OCI-M1 (cell line): ENCODE measurements at regions not wholly inside any gene's neighbourhood (a gene's known extent, or its start where the extent isn't known, plus 50 kb on each side); places are given as distances from the start of the nearest gene placed in this dataset.

Source experiments
- DNase-seq: peaks from one replicate; lab custom pipeline; 2025; lab: John Stamatoyannopoulos, UW

DNA sequence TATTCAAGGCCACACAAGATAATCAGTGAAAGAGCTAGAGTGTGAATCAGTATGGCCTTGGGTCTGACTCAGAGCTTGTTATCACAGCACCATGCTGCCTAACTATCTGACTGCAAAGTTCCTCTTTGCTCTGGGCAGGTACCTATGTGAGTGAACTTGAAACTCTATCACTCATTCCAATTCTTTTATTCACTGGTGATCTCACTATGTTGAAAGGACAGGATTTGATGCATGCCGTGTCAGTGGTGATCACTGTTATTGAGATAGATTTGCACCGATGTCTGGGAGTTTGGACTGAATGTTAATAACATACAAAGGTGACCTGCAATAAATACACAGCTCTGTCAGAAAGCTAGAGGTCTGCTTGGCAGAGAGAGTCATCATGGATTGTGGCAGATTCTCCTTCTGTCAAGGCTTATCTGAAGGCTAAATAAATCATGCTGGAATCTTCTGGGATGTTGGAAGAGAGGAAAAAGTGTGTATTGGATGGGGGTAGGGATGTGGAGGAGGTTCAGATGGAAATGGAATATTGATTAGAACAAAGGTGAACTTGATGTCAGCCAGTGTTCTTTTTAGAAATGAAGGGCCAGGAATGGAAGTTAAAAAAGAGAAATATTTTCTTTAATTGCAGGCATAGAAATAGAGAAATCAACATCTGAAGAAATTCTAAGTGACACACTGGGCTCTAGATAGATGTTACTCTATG is 91.8 kb upstream of the TNC start:
- DNase-seq: peak; percentile 58

DNA sequence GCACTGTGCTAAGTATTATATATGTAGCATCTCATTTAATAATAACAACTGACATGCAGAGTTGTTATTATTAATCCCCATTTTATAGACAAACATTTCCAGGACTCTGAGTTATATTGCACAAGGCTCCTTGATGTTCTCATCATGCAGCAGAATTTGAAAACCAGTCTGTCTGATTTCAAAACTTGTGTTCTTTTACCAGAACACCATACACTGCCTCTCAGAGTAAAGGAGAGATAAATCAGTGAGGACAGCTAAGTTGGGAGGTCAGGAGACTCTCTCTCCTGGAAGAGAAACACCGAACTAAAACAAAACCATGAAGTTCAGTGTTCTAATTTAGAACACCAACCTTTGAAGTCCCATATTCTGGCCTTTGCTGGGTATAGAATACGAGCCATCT is 92.7 kb upstream of the TNC start:
- no peak for DNase-seq

DNA sequence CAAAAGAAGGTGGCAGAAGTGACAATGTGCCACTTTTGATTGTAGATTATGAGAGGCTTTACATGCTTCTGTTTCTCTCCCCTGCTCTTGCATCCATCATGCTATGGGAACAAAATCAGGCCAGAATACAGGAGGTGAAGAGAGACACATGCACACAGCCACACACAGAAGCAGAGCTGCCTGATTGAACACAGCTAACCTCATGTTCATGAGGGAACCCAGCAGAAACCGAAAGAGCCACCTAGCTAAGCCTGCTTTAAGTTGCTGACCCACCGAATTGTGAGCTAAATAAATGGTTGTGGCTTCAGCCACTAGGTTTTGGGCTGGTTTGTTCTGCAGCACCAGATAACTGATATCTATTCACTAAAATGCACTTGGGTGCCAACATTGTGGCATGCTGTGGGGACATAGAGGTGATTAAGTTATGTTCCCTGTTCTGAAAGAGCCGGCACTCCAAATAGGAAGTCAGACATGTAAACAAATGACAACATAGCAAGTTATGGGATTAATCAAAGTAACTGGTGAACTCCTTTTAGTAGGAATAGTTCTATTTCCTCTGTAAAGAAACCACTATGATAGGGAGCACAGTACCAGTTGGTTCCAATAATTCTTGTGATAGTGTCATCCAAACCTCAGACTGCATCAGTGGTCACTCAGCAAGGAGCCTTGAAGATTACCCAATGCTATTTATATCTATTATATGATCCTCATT is 93.6 kb upstream of the TNC start:
- DNase-seq: peak; percentile 85

GRCh38 chr9:115212125-115212605 is 94.2 kb upstream of the TNC start:
- peak; percentile 45 for DNase-seq

- DNase-seq: no peak
Observed at GRCh38 chr9:115212832-115213231, 94.9 kb upstream of the TNC start.

DNA sequence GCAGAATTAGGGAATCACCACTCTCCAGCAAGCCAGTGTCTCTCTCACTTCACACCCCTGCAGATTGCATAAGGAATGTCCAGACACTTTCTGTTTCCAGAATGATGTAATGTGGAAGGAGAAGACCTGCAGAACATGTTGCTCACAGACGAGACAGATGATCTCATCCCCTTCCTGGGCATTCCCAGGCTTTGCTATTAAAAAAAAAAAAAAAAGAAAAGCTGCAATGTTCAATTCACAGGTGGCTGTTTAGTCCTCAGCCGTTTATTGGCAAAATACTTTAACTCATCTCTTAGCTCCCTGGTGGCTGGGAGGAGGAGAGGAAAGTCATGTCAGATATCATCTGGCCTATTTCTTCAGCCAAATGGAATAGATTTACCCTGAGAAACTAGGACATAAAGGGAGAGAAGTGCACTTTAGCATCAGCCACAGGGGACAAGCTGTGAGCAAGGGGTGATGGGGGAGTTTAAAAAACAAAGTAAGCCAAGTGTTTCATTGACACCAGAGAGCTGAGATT is 95.9 kb upstream of the TNC start:
- peak; percentile 35 for DNase-seq

DNA sequence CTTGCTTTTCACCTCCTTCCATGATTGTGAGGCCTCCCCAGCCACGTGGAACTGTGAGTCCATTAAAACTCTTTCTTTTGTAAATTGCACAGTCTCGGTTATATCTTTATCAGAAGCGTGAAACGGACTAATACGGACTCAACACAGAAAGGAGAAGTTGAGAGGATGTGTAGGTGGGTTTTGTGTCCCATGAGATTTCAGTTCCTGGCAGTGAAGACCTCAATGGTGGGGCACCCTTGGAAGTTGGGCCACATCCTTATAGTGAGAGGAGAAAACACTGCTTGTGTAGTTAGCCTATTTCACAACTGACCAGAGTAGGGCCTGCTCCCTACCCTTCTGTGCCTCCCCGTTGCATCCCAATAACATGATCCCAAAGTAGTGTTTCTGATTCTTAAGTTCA is 98.9 kb upstream of the TNC start:
- no peak for DNase-seq

GRCh38 chr9:115220319-115221005 is 102.5 kb upstream of the TNC start:
- peak; percentile 7 for DNase-seq

DNA sequence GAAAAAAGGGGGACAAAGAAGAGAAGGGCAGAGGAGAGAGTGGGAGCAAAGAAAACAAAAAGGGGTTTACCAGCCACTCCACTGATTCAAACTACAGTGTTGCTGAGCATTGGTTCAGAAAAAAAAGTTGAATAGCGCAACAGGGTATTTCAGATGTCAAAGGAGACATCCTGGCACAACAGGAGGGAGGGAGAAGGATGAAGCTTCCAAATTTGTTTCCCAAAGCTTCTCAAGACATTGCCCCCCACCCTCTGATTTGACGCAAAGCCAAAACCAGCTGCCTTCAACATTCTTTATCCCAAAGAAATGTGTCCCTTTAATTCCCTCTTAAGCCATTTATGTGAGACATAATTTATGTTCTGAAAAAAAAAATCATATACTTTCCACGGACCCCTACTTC is 105.5 kb upstream of the TNC start:
- DNase-seq: no peak

- no peak for DNase-seq
Observed at GRCh38 chr9:115225459-115226116, 107.6 kb upstream of the TNC start.

DNA sequence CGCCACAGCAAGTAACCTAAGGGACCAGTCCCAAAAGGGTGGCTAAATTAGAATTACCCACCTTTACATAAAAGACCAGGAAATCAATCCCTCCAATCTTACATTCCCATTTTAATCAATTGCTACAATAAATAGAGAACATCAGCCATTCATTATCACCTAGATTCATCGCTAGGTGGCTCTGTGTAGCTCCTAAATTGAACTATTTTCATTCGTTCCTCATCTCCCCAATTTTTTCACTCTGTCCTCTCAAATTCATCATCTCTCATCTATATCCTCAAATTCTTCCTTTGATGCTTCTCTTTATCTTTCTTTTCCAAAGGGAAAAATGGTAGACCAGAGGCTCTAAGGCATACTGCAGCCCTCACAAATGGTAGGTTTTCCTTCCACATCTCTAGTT is 108.2 kb upstream of the TNC start:
- no peak for DNase-seq

DNA sequence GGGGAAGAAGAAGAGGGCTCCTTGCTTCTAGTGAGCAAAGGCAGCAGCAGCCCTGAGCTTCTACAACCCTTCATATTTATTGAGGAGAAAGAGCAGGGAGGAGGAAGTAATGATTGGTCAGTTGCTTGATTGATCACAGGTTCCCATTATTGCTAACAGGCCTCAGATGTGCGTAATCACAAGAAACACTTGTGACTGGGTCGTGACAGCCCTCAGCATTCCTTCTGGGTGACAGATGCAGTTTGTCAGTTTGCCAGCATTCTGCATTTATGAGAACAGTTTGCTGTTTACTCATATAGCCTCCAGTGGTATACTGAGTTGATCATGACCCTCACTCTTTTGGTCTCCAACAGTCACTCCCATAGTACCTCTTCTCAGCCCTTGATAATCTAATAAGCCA is 111.5 kb upstream of the TNC start:
- DNase-seq: no peak

DNA sequence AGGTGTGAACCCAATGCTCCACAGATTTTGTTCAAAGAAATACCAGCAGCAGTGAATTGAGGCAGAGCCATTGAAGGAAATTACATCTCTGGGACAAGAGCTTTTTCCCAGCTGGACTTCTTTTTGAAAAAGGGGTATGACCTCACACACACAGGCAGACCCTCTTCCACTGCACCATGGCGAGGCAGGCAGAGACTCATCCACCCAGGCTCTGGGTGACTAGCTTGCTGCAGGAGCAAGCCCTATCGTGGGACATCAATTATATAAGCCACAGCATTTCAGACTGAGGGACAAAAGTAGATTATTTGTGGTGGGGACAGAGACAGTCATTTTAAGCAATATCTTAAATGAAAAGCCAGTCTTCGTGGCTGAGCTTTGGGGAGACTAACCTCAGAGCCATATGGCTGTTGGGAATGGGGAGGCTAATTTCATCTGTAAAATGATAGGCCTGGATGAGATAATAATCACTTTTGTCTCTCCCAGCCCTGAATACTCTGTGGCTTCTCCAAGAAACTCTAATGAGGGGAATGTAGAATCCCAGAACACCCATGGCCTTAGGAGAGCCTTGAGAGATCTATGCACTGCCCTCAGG is 113.1 kb upstream of the TNC start:
- no peak for DNase-seq

GRCh38 chr9:115232181-115232774 is 114.3 kb upstream of the TNC start:
- no peak for DNase-seq

GRCh38 chr9:115234094-115234493 is 116.1 kb upstream of the TNC start:
- DNase-seq: peak; percentile 4

DNA sequence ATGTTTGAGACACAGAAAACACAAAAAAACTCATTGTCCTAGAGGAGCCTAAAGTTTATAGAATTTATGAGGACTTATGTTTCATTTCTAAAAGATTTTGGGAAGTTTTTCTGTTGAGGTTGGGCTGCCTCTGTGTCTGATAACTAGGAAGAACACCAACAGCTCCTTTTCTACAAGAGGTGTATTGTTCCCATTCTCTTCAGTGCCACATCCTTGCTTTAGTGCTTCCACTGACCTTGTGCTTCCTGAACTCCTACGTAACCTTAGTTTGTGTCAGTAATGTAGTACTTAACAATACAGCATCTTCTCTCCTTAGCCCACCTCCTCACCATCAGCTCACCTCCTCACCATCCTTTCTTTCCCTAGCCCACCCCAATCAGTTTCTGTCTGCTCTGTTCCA is 117.3 kb upstream of the TNC start:
- DNase-seq: no peak

DNA sequence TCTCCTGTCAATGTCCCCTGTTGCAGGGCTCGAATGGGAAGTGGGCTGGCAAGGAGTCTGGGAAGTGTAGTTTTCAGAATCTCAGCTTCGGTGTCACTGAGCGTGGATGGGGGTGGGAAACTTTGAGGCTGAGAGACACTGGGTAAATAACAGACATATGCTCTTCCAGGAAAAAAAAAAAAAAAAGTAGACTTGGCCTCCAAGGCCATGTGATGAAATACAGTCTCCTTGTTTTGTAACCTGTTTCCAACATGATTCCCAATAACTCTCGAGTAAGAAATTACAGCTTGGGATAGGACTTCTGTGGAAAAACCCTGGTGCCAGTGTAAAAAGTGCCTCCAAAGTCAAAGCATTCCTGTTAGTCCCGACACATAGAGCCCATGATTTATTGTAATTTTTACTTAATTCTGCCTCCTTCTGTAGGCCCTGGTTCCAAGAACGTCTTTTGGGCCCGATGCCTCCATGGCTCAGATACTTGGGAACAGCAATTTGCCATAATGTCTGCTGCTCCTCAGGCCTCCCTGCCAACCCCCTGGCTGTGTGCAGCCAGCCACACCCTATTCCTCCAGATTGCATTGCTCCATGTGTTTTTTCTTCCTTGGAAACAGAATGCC is 119.5 kb upstream of the TNC start:
- no peak for DNase-seq

DNA sequence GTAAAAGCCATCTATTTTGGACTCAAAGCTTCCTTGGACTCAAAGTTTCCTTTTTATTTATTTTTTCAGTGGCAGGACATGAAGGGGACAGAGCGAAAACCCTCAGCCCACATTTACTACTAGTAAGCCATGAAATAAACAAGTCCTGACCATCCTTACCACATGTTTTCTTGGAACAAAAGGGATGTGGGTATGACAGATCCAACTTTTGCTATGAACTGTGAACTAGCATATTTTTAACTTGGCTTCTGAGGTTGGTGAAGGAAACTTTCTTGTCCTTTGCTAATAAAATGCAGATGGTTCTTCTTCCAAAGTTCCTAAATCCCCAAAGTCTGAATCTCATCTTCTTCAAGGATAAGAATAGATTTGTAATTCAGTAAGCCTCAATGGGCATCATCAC is 122.7 kb upstream of the TNC start:
- DNase-seq: no peak

DNA sequence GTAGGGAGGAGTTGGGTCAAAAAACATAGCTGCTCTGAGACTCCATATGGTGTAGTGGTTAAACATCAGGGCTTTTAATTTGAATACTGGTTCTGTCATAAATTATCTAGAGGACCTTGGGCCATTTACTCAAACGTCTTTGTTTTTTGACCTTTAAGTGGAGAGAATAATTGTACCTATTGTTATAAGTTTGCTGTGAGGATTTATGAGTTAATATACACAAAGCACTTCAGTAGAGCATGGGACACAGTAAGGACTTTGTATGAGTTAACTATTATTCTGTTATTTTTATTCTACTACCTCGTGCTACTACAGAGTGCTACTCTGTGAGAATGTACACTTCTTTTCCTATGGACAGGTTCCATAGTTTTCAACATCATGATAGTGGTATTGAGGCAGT is 123.7 kb upstream of the TNC start:
- DNase-seq: no peak

- no peak for DNase-seq
Observed at GRCh38 chr9:115249488-115249887, 131.5 kb upstream of the TNC start.

DNA sequence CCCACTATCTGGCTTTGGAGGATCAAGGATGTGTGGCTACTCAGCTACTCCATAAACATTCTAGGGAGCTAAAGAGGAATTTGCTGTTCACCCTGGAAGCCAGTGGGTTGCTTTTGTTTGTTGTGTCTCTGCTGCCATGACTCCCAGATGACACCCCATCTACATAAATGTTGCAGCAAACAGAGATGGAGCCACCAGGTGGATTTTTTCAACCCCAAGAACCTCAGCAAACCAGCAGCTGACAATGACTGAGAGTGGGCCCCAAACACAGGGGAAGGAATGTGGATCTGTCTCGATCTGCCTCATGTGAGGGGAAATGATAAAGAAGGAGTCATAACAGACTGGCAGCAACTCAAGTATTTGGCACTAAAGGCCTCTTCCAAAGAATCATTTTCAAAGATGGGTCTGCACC is 132.7 kb upstream of the TNC start:
- DNase-seq: no peak
